ENCODE measurements at regions not wholly inside any gene's neighbourhood (a gene's known extent, or its start where the extent isn't known, plus 50 kb on each side); places are given as distances from the start of the nearest gene placed in this dataset.
"Not testable (repeated sequence)": the region's sequence is repeated elsewhere in the genome, so short reads cannot be mapped to it uniquely, and the experiment has no call there.

GRCh38 chr4:3946553-3946952, 180.4 kb downstream of the ADRA2C start:
- TF ChIP-seq EZH2 (IDR thresholded peaks at IDR 0.05; ENCODE audit: insufficient read depth, low read length): not testable (repeated sequence)
- TF ChIP-seq, protein P1, sequence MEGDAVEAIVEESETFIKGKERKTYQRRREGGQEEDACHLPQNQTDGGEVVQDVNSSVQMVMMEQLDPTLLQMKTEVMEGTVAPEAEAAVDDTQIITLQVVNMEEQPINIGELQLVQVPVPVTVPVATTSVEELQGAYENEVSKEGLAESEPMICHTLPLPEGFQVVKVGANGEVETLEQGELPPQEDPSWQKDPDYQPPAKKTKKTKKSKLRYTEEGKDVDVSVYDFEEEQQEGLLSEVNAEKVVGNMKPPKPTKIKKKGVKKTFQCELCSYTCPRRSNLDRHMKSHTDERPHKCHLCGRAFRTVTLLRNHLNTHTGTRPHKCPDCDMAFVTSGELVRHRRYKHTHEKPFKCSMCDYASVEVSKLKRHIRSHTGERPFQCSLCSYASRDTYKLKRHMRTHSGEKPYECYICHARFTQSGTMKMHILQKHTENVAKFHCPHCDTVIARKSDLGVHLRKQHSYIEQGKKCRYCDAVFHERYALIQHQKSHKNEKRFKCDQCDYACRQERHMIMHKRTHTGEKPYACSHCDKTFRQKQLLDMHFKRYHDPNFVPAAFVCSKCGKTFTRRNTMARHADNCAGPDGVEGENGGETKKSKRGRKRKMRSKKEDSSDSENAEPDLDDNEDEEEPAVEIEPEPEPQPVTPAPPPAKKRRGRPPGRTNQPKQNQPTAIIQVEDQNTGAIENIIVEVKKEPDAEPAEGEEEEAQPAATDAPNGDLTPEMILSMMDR (IDR thresholded peaks at IDR 0.05; ENCODE audit: insufficient read depth, low read depth, low read length): not testable (repeated sequence)
